HG03460 (cell line): ENCODE measurements at regions not wholly inside any gene's neighbourhood (a gene's known extent, or its start where the extent isn't known, plus 50 kb on each side); places are given as distances from the start of the nearest gene placed in this dataset.

ENCODE experiments used
- ATAC-seq: cut with Tn5 transposase; IDR thresholded peaks from one replicate; pipeline ENCODE4 v1.9.1; 2021; ENCODE audit not compliant: unreplicated experiment

DNA sequence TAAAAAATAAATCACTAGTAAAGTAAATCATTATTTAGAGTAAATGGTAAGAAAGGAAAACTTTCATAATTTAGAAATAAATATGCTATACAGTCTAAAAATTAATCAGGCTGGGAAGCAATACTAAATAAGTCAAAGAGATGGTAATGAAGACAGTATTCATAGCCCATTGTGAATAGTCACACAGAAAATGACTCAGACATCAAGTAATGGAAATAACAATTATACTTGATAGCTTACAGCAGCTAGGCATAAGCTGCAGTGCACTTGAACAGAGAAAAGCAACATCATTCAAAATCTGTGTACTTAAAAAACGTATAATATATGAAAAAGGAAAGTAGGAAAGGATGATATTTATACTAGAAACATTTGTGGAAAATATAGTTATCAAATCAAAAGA, 642.5 kb upstream of the GNPDA2 start:
- no peak for ATAC-seq

GRCh38 chr4:45363931-45364330, 637.6 kb upstream of the GNPDA2 start:
- no peak for ATAC-seq

DNA sequence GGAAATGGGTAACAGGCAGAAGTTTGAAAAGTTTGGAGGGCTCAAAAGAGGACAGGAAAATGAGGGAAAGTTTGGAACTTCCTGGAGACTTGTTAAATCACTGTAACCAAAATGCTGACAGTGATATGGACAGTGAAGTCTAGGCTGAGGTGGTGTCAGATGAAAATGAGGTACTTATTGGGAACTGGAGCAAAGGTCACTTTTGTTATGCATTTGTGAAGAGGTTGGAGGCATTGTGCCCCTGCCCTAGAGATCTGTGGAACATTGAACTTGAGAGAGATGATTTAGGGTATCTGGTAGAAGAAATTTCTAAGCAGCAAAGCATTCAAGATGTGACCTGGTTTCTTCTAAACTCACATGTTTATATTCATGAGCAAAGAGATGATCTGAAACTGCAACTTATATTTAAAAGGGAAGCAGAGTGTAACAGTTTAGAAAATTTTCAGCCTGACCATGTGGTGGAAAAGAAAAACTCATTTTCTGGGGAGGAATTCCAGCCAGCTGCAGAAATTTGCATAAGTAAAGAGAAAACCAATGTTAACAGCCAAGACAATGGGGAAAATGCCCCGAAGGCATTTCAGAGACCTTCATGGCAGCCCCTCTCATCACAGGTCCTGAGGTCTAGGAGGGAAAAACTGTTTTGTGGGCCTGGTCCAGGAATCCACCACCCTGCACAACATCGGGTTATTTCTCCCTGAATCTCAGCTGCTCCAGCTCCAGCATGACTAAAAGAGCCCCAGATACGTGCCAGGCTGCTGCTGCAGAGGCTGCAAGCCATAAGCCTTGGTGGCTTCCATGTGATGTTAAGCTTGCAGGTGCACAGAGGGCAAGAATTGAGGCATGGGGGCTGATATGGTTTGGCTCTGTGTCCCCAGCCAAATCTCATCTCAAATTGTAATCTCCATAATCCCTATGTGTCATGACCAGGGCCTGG, 632.5 kb upstream of the GNPDA2 start:
- no peak for ATAC-seq

- no peak for ATAC-seq
These were observed 626.8 kb upstream of the GNPDA2 start for GRCh38 chr4:45353161-45353560.

GRCh38 chr4:45350438-45350837, 624.1 kb upstream of the GNPDA2 start:
- peak; percentile 68 for ATAC-seq

DNA sequence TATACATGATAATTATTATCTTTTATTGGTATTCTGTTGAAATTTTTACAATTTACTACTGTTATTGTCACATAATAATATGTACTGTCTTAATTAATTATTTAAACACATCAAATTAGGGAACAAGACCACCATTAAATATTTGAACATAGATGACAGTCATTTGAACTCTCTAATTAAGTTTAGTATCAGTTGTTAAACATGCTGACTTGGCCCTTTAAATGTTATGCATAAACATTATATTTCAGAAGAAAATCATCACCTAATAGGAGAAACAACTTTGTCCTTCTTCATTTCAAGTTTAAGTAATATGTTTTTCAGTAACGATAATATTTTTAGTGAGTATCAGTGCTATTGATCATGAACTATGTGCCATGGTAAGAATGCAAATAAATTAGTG, 623.5 kb upstream of the GNPDA2 start:
- no peak for ATAC-seq

GRCh38 chr4:45346816-45347435, 620.6 kb upstream of the GNPDA2 start:
- no peak for ATAC-seq

- no peak for ATAC-seq
These were observed 619.2 kb upstream of the GNPDA2 start for GRCh38 chr4:45345558-45345957.

GRCh38 chr4:45331802-45332201, 605.4 kb upstream of the GNPDA2 start:
- no peak for ATAC-seq

- ATAC-seq: no peak
These were observed 601.2 kb upstream of the GNPDA2 start for GRCh38 chr4:45327544-45327943.

DNA sequence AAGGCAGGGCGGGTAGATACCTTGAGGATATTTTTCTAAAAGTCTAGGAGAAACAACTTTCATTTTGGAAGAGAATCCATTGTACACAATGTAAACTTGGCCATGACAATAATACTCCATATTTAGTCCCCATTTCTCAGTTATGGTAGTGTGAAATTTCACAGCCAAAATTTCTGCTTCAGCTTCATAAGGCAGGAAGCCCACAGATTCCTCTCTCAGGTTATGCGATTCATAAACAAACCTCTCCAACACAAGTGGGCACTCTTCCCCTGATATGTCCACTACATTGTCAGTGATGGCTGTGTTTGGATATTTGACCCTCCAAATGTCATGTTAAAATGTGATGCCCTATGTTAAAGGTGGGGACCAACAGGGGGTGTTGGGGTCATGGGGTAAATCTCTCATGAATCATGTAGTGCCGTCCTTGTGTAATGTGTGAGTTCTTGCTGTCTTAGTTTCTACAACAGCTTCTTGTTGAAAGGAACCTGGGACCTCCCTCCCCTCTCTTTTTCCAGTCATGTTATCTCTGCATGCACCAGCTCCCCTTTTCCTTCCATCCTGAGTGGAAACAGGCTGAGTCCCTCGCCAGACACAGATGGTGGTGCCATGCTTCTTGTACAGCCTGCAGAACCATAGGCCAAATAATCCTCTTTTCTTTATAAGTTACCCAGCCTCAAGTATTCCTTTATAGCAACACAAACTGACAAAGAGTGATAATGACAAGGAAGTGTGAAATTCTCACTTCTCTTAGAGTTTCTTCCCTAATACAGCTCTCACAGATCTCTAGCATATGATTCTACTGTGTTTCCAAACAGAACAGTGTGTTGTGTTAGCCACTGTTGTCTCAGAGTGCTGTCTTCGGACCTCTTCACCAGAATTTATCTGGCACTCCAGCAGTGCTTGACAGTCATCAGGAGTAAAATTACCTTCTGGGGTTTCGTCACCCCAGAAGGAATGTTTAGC, 598.4 kb upstream of the GNPDA2 start:
- no peak for ATAC-seq

DNA sequence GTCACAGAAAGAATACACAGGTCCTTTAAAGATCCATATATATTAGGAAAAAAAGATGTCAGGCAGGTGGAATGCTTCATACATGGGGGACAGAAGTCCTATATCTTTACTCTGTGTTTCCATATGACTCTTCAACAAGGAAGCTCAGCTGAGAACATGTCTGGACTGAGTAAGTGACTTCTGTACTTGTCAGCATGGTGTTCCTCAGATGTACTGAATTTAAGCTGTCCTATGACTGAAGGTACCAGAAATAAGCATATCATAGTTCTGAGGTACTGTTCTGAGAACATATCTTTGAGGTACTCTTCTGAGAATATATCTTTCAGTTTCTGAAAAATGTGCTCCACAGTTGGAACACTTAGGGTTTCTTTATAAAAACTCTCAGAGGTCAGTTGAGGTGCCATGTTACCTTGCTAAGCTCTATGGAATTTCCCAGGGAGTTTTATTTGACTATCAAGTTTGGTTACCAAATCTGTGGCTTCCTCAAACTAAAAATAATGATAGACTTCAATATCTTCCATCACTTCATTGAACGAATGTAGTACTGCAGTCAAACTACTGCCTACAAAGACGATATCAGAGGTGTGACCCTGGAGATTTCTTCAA, 597.2 kb upstream of the GNPDA2 start:
- ATAC-seq: no peak

DNA sequence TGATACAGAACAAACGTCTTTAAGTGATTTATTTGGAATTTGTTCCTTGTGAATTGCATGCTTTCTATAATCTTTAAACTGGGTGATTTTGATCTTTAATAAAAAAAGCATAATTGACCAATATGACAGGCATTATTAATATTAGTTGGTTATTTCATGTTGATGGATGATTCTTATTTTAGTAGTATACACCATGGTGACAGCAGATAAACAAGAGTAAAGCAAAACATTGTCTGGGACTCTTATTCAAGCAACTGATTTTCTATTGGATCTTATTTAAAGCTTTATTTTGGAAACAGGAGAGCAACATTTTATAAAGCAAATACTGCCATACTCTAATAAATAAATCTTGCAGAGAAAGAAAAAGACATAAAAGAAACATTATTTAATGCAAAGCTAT, 591.4 kb upstream of the GNPDA2 start:
- no peak for ATAC-seq

DNA sequence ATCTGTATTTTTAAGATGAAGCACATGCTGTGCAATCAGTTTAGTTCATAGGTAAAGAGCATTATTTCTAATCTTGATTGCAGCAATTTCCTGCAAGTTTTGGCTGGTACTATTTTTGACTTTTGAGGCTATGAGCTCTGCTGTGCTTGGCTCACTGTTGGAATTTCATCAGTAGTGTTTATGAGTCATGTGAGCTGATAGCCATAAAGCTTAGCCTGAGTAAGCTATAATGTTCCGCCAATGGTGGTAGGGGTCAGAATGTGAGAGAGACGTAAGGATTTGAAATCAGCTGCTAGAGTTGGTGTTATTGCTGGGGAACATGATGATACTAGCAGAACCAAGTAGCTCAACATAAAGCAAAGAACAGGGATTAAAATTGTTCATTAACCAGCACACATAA, 590.9 kb upstream of the GNPDA2 start:
- no peak for ATAC-seq

DNA sequence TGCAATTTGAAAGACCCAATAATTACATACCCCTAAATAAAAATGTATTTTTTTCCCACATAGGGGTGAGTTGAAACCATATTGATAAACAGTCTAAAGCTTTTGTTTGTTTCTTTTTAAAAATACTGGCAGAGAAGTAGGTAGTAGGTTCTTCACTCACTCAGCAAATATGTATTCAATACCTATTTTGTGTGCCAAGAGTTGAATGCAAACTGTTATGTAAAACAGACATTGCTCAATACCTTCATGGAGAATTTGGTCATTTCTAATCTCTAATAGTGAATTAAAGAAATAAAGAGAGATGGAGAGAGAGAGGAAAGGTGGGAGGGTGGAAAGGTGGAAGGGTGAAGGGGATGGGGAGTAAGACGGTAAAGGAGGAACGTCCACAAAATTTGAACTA, 589.9 kb upstream of the GNPDA2 start:
- no peak for ATAC-seq

GRCh38 chr4:45302828-45303227, 576.5 kb upstream of the GNPDA2 start:
- ATAC-seq: no peak

- no peak for ATAC-seq
These were observed 568.1 kb upstream of the GNPDA2 start for GRCh38 chr4:45294464-45294863.

GRCh38 chr4:45293335-45293734, 567.0 kb upstream of the GNPDA2 start:
- no peak for ATAC-seq

DNA sequence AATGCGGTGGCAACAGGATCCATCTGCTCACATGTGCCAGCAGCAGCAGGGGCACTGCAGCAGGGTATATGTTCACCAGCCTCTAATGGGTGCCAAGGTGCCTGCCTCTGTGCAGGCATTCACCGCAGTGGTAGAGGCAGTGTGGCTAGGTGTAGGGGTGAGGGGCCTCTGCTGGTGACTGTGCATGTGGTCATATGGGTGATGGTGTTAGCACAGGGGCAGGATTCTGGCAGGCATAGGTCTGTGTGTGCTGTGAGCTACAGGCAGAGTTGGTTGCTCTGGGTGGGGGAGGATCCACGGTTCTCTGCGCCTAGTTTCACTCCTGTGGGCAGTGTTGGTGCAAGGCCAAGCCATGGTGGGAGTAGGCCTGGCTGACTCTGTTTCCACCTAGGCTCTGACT, 566.5 kb upstream of the GNPDA2 start:
- no peak for ATAC-seq

DNA sequence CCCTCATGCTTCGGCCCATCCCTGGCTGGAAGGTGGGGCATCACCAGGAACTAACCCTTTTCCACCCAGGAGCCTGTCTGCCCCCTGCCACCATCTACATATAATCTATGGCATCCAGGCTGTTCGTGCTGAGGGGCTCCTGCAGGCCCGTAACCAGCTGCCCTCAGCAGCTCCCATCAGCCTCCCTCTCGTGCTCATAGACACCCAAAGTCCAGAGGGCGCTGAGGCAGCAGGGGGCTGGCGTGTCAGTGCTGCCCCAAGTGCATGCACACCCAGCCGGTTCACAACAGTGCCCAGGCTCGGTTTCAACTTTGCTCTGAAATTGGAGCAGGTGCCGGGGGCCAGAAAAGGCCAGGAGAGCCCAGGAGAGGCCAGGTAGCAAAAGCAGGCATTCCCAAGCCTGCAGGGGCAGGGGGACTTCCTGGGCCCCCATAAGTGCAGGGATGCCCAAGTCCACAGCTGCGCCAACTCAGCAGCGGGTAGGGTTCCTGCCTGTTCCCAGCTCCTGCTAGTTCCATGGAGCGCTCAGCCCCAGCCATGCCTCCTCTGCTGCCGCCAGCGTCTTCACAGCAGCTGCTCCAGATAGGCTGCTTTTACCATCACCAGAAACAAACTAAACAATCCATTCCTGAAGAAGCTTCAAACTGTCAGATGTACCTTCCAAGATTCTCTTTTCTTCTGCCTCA, 558.2 kb upstream of the GNPDA2 start:
- ATAC-seq: no peak
